ENCODE measurements at regions not wholly inside any gene's neighbourhood (a gene's known extent, or its start where the extent isn't known, plus 50 kb on each side); places are given as distances from the start of the nearest gene placed in this dataset.

- TF ChIP-seq CTCF (tag by site-specific recombination; IDR thresholded peaks at IDR 0.05) (no peak), ZNF311 (tag by site-specific recombination; IDR thresholded peaks at IDR 0.05; ENCODE audit: borderline replicate concordance) (no peak)
Measured at GRCh38 chr1:102772831-102773230, 335.5 kb downstream of the COL11A1 start.
